ENCODE measurements at regions not wholly inside any gene's neighbourhood (a gene's known extent, or its start where the extent isn't known, plus 50 kb on each side); places are given as distances from the start of the nearest gene placed in this dataset.

- TF ChIP-seq POLR2A (IDR thresholded peaks at IDR 0.05), result no peak
- TF ChIP-seq, protein P1, sequence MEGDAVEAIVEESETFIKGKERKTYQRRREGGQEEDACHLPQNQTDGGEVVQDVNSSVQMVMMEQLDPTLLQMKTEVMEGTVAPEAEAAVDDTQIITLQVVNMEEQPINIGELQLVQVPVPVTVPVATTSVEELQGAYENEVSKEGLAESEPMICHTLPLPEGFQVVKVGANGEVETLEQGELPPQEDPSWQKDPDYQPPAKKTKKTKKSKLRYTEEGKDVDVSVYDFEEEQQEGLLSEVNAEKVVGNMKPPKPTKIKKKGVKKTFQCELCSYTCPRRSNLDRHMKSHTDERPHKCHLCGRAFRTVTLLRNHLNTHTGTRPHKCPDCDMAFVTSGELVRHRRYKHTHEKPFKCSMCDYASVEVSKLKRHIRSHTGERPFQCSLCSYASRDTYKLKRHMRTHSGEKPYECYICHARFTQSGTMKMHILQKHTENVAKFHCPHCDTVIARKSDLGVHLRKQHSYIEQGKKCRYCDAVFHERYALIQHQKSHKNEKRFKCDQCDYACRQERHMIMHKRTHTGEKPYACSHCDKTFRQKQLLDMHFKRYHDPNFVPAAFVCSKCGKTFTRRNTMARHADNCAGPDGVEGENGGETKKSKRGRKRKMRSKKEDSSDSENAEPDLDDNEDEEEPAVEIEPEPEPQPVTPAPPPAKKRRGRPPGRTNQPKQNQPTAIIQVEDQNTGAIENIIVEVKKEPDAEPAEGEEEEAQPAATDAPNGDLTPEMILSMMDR (IDR thresholded peaks at IDR 0.05 in 4 of 5, conservative IDR thresholded peaks at IDR 0.05 in 1 of 5), result no peak
Measured at GRCh38 chr4:30630431-30630830, 89.7 kb upstream of the PCDH7 start.
